ENCODE measurements at regions not wholly inside any gene's neighbourhood (a gene's known extent, or its start where the extent isn't known, plus 50 kb on each side); places are given as distances from the start of the nearest gene placed in this dataset.

DNA sequence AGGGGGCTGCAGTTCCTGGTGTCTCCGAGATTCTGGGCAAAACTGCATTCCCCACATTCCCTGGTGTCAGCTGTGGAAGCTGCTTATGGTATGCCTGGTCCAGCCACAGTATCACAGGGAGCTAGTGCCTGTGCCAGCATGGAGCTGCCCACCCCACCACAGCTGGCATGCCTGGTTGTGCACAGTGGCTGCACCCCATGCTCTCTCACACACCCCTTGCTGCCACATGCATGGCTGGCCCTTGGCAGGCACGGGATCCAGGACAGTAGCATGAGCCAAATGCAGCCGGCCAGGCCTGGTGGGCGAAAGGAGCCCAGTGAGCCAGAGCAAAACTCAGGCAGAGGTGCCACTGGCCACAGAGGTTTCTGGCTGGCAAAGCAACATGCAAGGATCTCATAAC, 418.0 kb upstream of the SPOCK3 start:
- DNase-seq (ENCODE audit: low read depth in 3 of 3, low spot score in 1 of 3): no peak

DNA sequence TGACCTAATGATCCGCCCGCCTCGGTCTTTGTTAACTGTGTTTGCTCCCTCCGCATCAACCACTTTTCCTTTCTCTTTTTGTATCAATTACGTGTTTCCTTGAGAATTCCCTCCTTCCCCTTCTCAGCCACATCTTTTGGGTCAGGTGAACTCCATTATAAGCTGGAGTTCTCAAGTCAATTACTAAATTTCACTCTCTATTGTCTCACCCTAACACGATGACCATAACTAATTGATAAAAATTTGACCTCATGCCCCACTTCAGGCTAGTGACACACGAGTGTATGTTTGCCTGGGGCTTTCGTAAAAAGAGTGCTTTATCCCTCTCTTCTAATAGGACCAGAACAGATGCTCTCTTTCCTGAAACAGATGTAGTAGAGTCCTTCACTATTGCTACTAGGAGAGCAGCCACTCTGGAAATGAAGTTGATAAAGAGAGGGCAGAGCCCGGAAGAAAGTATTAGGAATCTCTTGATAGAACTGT, 403.6 kb upstream of the ANXA10 start:
- no peak for DNase-seq (ENCODE audit: low read depth in 3 of 3, low spot score in 1 of 3)

DNA sequence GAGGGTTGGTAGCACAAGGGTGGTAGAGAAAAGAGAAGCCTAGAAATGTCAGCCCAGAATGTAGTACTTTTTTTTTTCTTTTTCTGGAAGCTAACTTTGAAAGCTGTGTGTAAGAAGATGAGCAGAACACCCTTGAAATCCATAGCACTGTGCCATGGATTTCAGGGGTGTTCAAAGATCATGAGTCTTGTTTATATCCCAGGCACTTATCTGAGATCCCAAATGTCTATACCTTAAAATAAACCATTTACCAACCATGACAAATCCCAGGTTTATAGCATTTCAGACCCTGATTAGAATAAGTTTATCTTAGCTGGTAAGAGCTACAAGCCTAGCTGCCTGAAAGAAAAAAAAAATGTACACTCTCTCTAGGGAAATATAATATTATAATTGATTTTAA, 389.9 kb upstream of the ANXA10 start:
- DNase-seq (ENCODE audit: low read depth in 3 of 3, low spot score in 1 of 3): no peak

DNA sequence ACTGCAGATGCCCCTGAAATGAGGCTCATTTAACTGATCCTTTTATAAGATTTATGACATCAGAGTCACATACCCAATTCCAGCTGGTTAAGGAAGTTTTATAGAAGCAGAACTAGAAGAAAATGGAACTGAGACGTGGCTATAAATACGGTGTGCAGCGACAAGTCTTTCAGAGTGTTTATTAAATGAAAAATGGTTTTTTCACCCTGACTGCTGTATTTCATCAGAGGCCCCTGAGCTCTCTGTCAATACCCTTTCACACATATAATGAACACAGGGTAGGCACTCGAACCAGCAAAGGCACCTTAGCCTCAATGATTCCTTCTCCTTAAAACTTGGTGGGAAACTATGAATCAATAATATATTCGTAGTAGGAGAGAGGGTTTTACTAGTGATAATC, 380.8 kb upstream of the ANXA10 start:
- no peak for DNase-seq (ENCODE audit: low read depth in 3 of 3, low spot score in 1 of 3)

DNA sequence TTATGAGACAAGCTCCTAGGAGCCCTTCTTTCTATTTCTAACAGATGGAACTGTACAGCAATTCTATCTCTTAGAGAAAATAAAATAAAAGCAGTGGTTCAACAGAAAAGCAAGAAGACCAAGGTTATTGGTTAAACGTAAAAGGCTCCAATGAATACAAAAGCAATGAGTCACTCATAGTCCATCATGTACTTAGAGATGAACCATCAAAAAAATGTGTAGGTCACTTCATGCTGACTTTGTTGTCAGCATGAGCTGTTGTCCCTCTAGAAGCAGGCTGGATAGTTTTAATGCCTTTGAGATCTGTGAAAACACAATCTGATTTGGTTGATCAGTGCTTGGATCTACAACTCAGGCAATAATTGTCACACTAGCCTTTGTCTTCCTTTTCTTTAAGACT, 378.6 kb upstream of the ANXA10 start:
- no peak for DNase-seq (ENCODE audit: low read depth in 3 of 3, low spot score in 1 of 3)

DNA sequence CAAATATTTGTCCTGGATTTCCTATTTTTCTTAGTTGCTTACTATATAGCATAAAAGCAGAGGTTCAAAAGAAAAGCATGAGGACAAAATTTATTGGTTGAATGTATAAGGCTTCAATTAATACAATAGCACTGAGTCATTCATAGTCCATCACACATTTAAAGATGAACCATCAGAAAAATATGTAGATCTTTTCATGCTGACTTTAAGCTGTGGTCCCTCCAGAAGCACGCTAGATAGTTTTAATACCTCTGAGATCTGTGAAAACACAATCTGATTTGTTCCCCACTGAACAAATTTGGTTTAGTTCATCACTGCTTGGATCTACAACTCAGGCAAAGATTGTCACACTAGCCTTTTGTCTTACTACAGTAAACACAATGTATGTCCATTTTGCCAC, 377.2 kb upstream of the ANXA10 start:
- DNase-seq (ENCODE audit: low read depth in 3 of 3, low spot score in 1 of 3): no peak

DNA sequence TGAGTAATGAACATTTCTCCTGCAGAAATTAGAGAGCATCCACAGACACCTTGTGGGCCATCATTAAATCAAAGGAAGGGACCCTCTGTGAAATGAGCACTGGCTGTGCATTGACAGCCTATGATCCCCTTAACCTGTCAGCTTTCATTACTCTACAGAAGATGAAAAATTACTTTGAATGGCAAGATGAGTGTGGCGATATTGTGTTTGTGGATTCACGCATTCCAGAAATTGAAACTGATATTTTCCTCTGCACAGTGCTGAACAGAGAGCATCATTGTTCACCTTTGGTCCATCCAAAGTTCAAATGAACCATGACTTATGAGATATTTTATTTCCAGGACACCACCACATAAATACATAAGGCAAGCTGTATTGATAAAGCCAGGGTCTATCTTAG, 374.8 kb upstream of the ANXA10 start:
- no peak for DNase-seq (ENCODE audit: low read depth in 3 of 3, low spot score in 1 of 3)

DNA sequence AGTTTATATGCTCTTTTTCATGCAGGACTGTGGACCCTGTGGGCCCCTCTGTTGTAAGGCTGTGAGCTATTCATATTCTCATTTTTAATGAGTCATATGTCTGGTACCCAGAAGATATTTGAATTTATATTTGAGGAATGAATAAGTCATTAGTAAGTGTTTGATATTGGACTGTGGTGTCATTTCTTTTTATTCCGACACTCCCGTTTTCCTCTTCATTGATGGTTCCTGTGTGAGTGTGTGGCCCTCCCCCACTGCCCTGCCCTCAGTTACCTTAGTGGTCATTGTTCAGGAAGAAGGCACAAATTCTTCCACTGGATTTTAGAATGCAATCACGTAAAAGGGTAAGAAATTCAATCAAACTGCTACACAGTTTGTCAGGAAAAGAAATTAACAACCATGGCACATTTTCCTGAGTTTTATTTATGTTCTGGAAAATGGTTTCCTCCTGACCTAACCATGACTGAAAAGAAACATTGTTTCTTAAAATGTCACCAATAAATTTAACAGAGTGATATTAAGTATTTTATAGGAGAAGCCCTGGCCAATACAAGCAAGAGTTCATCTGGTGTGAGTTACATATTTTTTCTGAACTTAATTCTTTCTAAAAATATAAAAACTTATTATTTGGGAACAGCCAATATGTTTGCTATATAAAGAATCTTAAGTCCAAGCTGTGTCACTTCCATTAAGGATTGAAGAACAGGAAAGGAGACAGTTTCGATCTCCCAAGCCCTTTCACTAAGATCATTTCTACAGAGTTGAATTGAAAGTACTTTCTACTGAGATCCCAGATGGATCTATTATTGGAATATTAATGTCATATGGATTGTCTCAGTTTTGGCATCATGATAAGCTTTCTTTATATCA, 370.5 kb upstream of the ANXA10 start:
- no peak for DNase-seq (ENCODE audit: low read depth in 3 of 3, low spot score in 1 of 3)

DNA sequence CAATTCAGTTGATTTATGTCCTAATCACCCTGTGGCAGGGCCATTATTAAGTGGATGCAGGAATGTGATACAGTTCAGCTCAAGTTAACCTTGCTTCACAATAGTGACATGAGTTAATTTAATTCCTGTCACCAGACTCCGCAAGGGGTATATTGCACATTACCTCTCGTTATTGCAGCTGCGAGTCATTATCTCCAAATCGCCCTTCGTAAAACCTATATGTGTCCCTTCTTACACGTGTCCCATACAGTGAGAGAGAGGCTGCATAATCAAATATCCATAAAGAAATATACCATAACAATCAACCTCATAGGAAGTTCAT, 369.9 kb upstream of the ANXA10 start:
- no peak for DNase-seq (ENCODE audit: low read depth in 3 of 3, low spot score in 1 of 3)

DNA sequence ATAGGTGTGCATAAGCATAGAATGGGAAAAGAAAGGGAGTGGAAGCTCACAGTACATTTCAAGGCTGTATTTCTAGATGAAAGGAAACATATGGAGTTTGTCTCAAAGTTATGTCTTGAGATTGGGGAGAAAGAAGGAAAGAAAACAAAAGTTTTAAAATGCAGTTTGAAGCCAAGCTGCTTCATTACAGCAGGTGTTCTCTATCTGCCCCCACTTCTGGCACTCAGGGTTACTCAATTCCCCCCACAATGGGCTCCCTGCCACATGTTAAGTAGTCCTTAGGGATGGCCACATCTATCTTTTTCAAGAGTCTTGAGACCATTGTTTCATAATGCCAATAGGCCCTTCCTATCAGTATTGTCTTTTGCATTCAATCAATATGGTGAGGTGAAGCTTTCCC, 367.4 kb upstream of the ANXA10 start:
- DNase-seq (ENCODE audit: low read depth in 3 of 3, low spot score in 1 of 3): no peak

DNA sequence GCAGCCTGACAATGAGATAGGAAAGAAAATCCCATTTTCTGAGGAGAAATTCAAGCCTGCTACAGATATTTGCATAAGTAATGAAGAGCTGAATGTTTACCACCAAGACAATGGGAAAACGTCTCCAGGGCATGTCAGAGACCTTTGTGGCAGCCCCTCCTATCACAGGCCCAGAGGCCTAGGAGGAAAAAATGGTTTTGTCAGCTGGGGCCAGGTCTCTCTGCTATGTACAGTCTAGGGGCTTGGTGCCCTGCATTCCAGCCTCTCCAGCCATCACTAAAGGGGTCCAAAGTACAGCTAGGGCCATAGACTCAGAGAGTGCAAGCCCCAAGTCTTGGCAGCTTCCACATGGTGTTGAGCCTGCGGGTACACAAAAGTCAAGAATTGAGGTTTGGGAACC, 361.6 kb upstream of the ANXA10 start:
- DNase-seq (ENCODE audit: low read depth in 3 of 3, low spot score in 1 of 3): no peak

DNA sequence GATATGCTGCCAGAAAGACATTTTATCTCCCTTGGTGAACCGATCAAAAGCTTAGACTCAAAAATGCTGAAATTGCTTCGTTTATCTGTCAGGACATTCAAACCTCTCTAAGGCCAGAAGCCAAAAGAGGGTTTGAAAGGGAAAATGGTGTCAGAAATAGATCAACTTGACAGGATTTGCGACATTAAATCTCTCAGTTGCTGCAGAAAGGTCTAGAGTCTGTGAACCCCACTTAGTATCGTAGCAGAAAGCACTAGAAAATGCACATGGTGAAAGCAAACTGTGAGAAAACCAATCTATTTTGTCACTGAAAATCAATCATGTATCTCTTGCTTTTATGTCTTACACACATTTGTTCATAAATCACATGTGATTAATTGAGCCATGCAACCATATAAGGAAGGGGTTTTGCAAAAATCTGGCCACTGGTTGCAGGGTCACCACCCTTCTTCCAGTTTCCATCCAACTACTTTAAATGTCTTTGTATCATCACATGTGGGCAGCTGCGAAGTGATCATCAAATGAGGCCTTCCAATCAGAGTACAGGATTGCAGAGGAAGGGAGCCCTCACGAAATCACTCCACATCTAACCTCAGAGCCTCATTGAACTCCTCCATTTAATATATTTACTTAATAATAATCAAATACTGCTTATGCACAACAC, 347.2 kb upstream of the ANXA10 start:
- DNase-seq (ENCODE audit: low read depth in 3 of 3, low spot score in 1 of 3): no peak

DNA sequence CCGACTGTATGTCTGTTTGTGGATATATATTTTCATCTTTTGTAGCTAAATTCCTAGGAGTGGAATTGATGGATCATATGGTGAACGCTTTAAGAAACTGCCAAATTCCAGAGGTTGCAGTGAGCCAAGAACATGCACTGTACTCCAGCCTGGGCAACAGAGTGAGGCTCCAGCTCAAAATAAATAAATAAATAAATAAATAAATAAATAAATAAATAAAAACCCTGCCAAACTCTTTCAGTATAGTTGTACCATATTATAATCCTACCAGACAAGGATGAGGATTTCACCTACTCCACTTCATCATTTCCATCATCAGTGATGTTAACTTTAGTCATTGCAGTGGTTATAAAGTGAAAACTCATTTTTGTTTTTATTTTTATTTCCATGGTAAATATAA, 325.1 kb upstream of the ANXA10 start:
- DNase-seq (ENCODE audit: low read depth in 3 of 3, low spot score in 1 of 3): no peak

DNA sequence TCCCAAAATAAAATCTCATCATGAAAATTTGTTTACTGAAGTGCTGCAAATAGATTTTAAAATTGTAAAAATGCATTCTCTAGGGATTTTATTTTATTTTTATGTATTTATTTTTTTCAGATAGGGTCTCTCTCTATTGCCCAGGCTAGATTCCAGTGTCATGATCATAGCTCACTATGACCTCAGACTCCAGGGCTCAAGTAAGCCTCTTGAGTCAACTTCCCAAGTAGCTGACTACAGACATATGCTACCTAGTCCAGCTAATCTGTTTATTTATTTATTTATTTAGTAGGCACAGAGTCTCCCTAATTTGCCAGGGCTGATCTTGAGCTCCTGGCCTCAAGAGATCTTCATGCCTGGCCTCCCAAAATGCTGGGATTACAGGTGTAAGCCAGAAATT, 317.7 kb upstream of the ANXA10 start:
- no peak for DNase-seq (ENCODE audit: low read depth in 3 of 3, low spot score in 1 of 3)

DNA sequence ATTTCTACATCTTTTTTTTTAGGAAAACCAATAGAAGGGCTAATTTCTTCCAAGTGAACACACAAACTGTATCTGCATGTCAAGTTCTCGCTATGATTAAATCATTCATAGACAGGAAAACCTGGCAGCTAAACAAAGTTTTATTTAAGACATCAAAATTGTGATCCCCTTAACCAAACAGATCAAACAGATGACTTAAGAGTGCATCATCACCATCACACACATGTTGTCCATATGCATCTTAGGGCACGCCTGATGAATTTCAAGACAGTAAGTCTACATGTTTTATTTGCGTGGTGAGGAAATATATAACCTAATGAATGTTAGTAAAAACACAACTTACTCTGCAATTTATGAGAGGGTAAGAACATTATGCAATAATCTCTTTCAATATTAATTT, 317.0 kb upstream of the ANXA10 start:
- DNase-seq (ENCODE audit: low read depth in 3 of 3, low spot score in 1 of 3): no peak

DNA sequence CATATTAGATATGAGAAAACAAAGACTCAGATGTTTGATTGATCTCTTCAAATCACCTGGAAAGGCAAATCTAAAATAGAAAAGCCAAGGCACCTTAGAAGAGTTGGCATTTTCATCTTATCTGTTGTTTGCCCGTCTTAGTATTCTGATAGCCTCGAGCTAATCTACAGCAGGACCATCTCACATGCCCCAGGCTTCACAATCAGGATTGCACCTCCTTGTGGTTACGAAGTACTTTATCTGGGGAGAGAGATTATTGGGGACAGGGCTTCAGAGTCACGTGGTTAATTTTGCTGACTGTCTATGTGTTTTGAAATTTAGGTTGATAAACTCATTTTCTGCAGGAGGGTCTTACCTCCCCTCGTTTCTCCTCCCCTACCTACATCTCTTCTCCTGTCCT, 313.1 kb upstream of the ANXA10 start:
- no peak for DNase-seq (ENCODE audit: low read depth in 3 of 3, low spot score in 1 of 3)

DNA sequence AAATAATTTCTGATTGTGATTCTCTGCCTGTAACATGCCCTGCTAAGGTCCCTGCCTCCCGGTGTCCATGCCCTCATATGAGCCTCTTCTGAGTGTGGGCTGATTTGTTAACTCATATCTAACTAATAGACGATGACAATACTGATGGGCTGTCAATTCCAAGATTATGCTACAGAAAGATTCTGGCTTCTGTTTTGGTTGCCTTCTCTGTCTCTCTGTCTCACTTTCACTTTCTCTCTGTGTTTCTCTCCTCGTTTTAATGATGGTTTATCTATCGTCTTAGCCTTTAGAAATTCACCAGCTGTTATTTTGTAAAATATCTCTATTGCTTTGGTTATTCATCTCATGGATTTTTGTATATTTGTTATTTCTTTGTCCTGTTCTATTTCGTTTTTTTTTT, 312.5 kb upstream of the ANXA10 start:
- no peak for DNase-seq (ENCODE audit: low read depth in 3 of 3, low spot score in 1 of 3)

DNA sequence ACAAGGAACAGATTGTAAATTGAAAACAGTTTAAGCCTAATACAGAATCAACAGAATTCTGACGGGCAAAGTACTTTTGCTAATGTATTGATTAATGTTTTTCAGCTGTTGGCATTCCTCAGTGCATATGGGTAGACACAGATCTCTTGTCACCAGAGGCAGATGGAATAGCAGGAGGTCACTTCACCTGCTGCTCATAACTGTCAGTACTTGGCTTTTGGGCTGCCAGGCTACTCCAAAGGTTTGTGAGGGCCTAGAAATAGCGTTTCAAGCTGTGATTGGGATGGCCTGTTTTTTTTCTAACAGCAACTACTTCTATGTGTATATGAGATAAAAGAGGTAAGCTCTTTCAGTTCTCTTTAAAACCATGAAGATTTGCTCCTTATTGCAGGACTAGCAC, 307.5 kb upstream of the ANXA10 start:
- DNase-seq (ENCODE audit: low read depth in 3 of 3, low spot score in 1 of 3): no peak

DNA sequence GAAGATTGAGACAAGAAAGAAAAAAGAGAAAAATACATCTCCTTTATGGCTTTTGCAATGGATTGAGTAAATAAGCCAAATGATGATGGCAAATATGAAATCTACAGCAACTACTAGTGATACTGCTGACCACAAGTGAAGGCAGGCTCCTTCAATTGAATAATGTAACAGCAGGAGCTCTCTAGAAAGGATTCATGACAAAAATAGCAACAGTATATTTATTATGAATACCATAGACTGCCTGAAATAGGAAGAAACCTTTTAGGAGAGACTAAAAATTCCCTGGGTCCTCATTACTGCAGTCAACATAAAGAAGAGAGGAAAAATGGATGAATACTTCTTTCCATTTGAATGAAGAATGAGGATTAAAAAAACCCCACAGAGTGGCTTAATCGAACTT, 306.8 kb upstream of the ANXA10 start:
- DNase-seq (ENCODE audit: low read depth in 3 of 3, low spot score in 1 of 3): no peak

DNA sequence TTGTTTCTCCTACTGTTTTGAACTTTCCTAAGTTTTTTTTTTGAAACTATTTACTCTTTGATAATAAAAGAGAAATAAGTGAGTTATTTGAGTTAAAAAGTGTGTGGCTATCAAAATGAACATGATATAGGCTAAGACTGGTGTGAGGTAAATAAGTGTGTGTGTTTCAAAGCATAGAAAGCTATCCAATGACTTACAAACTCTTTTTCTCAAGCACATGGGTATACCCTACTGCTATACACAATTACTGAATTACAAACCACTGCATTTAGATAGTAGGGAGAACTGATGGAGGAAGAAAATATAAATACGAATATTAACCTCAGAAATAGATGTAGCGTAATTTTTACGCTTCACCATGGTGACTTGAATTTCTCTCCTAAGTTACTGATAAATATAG, 305.8 kb upstream of the ANXA10 start:
- no peak for DNase-seq (ENCODE audit: low read depth in 3 of 3, low spot score in 1 of 3)

DNA sequence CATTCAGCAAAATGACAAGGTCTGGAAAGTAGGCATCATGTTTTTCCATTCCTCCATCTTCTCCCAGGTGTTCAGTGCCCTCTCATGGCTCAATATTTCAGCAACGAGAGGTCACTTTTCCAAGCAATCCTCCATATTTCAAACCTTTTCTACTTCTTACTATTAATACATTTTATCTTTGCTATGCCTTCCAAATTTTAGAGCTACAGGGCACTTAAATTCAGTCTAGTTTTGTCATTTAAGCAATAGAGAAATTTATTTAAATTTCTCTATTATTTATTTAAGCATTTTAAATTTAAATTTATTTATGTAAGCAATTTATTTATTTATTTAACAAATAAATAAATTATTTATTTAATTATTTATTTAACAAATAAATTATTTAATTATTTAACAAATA, 305.1 kb upstream of the ANXA10 start:
- DNase-seq (ENCODE audit: low read depth in 3 of 3, low spot score in 1 of 3): no peak

DNA sequence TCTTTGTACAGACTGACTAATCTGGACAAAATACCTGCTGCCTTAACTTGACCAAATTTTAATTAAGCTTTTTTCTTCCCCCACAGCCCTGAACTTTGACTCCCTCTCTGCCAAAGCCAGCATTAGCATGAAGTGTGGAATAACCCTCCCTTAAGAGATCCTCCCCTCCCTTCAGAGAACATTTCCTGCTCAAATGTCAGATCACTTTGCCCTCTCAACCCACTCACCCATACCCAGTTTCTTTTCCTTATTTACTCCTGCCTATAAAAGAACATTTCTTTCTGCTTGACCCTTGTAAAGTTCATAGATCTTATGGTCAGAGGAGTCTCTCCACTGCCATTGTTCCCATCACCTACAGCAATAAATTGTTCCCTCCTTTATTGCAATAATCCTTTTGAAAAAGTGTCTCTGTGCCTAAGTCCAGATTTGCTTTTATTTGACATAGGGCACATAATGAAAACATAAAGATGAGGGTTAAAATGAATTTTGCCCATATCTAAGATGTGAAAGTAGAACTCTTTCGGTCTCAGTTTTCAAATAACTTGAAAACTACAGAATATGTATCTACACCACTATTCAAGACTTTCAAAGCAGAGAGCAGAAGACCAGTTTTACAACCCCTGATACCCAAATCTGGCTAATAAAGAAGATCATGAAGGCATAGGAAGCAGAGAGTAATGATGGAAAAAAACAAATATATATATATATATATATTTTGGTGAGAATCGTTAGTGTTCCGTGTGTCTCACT, 289.7 kb upstream of the ANXA10 start:
- no peak for DNase-seq (ENCODE audit: low read depth in 3 of 3, low spot score in 1 of 3)

All from stimulated activated CD4-positive, alpha-beta T cell treated with anti-CD3 and anti-CD28 coated beads, TNF-alpha, amount 100 ng/mL, for 1 hour (primary cell).